GM10266 (cell line): ENCODE measurements at regions not wholly inside any gene's neighbourhood (a gene's known extent, or its start where the extent isn't known, plus 50 kb on each side); places are given as distances from the start of the nearest gene placed in this dataset.

Experiments
- DNase-seq: peaks from one replicate; pipeline ENCODE4 v3.0.0; 2012; ENCODE audit errors: extremely low spot score
- TF ChIP-seq, protein P1 (sequence below): IDR thresholded peaks from 2 replicates; pipeline ENCODE4 v1.5.1; 2012; ENCODE audit warnings: mild to moderate bottlenecking, low read depth; ENCODE audit not compliant: control insufficient read depth, insufficient read depth; ENCODE audit errors: missing control alignments

DNA sequence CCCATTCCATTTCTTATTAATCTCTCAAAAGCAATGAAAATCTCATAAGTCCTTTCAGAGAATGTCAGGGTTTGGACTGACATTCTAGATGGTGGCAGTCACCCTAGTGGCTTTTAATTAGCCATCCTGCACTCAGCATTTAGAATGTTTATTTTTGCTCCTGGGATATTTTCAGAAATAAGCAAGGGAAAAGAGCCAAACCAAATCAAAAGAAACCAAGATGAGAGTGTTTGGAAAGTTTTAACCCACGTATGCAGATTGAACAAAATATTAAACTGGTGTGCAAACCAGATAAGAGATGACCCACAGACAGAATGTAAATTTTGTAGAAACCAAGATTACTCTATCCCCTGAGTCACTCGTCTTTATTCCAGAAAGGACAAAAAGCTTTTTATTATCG, 275.8 kb downstream of the SQOR start:
- DNase-seq: no peak
- TF ChIP-seq, protein P1, sequence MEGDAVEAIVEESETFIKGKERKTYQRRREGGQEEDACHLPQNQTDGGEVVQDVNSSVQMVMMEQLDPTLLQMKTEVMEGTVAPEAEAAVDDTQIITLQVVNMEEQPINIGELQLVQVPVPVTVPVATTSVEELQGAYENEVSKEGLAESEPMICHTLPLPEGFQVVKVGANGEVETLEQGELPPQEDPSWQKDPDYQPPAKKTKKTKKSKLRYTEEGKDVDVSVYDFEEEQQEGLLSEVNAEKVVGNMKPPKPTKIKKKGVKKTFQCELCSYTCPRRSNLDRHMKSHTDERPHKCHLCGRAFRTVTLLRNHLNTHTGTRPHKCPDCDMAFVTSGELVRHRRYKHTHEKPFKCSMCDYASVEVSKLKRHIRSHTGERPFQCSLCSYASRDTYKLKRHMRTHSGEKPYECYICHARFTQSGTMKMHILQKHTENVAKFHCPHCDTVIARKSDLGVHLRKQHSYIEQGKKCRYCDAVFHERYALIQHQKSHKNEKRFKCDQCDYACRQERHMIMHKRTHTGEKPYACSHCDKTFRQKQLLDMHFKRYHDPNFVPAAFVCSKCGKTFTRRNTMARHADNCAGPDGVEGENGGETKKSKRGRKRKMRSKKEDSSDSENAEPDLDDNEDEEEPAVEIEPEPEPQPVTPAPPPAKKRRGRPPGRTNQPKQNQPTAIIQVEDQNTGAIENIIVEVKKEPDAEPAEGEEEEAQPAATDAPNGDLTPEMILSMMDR: no peak

DNA sequence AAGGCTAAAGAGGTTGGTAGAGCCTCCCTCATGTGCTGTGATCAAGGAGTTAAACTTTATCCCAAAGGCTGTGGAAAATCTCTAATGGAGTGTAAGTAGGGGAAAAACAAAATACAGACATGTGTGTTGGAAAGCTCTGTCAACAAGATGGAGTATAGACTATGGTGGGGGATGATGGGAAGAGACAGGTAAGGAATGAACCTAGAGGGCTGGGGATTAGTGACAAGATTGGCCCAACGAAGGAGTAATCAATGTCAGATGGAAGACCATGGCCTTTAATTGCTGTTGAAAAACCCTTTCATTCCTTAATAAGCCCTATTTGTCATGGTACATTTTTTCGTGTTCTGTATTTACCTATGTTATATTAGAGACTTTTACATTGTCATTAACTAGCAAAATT, 278.6 kb downstream of the SQOR start:
- TF ChIP-seq, protein P1: no peak
- no peak for DNase-seq

DNA sequence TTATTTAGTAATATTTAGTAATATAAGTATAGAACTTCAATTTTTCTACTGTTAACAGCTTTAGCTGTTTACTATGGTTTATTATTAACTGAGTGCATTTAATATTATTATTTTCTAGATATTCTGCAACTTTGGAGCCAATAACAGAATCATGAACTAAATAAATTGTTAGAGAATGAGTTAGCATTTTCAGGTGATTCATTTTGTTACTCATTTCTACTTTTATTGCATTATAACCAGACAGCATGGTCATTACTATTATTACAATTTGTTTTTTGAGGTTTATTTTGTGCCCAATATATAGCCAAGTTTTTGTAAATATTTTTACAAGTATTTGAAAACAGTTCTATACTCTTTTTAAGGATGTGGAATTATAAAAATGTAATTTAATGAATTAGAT, 279.6 kb downstream of the SQOR start:
- TF ChIP-seq, protein P1: no peak
- DNase-seq: no peak

DNA sequence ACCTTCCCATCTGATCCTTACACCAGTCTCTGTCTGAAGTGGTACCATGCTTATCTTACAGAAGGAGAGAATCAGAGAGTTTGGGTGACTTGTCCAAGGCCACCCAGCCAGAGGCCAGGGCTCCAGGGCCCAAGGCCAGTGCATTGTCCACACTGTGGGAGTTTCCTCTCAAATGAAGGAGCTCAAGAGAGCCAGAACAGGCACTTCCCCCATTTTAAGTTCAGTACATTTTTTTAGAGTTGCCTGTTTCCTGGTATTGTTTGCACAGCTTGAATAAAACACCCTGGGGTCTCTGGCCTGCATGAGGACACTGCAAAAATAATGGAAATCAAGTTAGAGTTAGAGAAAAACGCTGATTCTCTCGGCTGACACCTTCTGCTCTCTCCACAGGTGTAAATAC, 284.0 kb downstream of the SQOR start:
- no peak for DNase-seq
- TF ChIP-seq, protein P1: no peak

DNA sequence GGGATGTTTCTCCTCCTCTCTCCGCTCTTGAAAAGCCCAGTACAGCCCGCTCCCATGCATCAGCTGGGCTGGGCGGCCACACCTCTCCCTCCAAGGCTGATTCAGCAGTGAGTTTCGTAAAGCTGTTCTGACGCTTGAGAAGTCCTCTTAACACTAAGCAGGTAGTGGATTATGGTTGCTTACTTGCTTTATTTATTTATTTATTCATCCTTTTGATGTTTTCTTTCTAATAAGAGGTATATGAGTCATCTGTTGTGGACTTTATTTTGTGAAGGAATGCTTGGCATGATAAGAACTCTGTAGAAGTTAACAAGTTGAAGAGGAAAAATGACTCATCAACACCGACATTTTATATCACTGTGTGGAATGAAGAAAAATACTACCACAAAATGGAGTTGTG, 285.0 kb downstream of the SQOR start:
- TF ChIP-seq, protein P1: no peak
- DNase-seq: no peak

DNA sequence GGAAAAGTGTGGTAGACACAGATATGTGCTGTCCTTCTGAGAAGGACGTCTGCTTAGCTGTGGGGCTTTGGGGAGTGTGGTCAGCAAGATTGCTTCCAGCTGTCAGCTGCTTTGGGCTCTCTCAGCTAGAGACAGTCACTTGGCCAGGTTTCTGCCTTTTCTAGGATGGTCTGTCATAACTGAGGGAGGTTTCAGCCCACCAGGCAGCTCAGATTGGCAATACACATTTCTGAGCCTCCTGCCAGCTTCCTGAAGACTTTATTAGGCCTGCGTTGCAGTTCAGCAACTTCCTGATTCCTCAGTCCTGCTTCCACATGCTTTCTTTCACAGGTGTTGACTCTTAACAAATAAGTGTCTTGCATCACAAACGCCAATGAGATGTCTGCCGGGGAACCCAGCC, 286.5 kb downstream of the SQOR start:
- TF ChIP-seq, protein P1: no peak
- no peak for DNase-seq

DNA sequence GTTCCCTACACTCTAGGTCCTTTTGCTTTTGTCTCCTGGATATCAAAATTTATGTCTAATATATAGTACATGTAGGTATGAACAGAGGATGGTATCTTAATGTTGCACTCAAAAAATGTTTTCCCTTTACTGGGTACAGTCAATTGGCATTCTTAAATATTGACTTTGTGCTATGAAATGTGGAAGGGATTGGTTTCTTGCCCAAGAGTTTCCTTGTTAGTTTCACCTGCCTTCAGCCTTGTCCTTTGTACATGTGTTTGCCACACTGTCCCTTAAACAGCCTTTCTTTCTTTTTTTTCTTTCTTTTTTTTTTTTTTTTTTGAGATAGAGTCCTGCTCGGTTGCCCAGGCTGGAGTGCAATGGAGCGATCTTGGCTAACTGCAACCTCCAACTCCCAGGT, 287.1 kb downstream of the SQOR start:
- DNase-seq: no peak

More for the DNA sequence above, 287.1 kb downstream of the SQOR start:
- TF ChIP-seq, protein P1: no peak
